HG02981 (cell line): ENCODE measurements at regions not wholly inside any gene's neighbourhood (a gene's known extent, or its start where the extent isn't known, plus 50 kb on each side); places are given as distances from the start of the nearest gene placed in this dataset.
"Not testable (repeated sequence)": the region's sequence is repeated elsewhere in the genome, so short reads cannot be mapped to it uniquely, and the experiment has no call there.

ENCODE experiments used
- ATAC-seq: cut with Tn5 transposase; IDR thresholded peaks from one replicate; pipeline ENCODE4 v1.9.1; 2021; ENCODE audit warnings: mild to moderate bottlenecking, moderate library complexity; ENCODE audit not compliant: unreplicated experiment

- ATAC-seq = no peak
Observed at GRCh38 chr17:77036841-77037381, 103.9 kb upstream of the SEC14L1 start.

GRCh38 chr17:77037943-77038342, 102.8 kb upstream of the SEC14L1 start:
- ATAC-seq = no peak

GRCh38 chr17:77038884-77039555, 101.7 kb upstream of the SEC14L1 start:
- ATAC-seq = no peak

GRCh38 chr17:77042476-77043231, 98.1 kb upstream of the SEC14L1 start:
- no peak for ATAC-seq

- ATAC-seq = no peak
Observed at GRCh38 chr17:77045441-77046041, 95.2 kb upstream of the SEC14L1 start.

GRCh38 chr17:77049440-77049839, 91.3 kb upstream of the SEC14L1 start:
- no peak for ATAC-seq

- not testable (repeated sequence) for ATAC-seq
Observed at GRCh38 chr17:77050901-77051300, 89.9 kb upstream of the SEC14L1 start.

- no peak for ATAC-seq
Observed at GRCh38 chr17:77054936-77055335, 85.8 kb upstream of the SEC14L1 start.

- no peak for ATAC-seq
Observed at GRCh38 chr17:77055453-77055852, 85.3 kb upstream of the SEC14L1 start.

- ATAC-seq = no peak
Observed at GRCh38 chr17:77058016-77058415, 82.8 kb upstream of the SEC14L1 start.

- ATAC-seq = no peak
Observed at GRCh38 chr17:77061669-77062068, 79.1 kb upstream of the SEC14L1 start.

GRCh38 chr17:77064598-77064997, 76.2 kb upstream of the SEC14L1 start:
- ATAC-seq = no peak

- no peak for ATAC-seq
Observed at GRCh38 chr17:77066165-77066564, 74.6 kb upstream of the SEC14L1 start.

GRCh38 chr17:77066726-77067409, 73.9 kb upstream of the SEC14L1 start:
- not testable (repeated sequence) for ATAC-seq

GRCh38 chr17:77068915-77069314, 71.9 kb upstream of the SEC14L1 start:
- no peak for ATAC-seq

GRCh38 chr17:77070888-77071279, 69.9 kb upstream of the SEC14L1 start:
- ATAC-seq = no peak

GRCh38 chr17:77071925-77072490, 68.8 kb upstream of the SEC14L1 start:
- no peak for ATAC-seq

GRCh38 chr17:77072670-77073069, 68.1 kb upstream of the SEC14L1 start:
- ATAC-seq = no peak

- ATAC-seq = no peak
Observed at GRCh38 chr17:77074681-77075080, 66.1 kb upstream of the SEC14L1 start.

GRCh38 chr17:77076124-77076830, 64.5 kb upstream of the SEC14L1 start:
- no peak for ATAC-seq
